ENCODE measurements at regions not wholly inside any gene's neighbourhood (a gene's known extent, or its start where the extent isn't known, plus 50 kb on each side); places are given as distances from the start of the nearest gene placed in this dataset.

- no peak for DNase-seq
Measured at GRCh38 chr2:204495381-204495780, 49.9 kb upstream of the PARD3B start.
